ENCODE measurements at regions not wholly inside any gene's neighbourhood (a gene's known extent, or its start where the extent isn't known, plus 50 kb on each side); places are given as distances from the start of the nearest gene placed in this dataset.

GRCh38 chr5:162641142-162641813, 573.7 kb downstream of the GABRG2 start:
- Histone ChIP-seq H2BK120ac (ENCODE audit: insufficient read depth, low read length, poor library complexity) (no peak overlapping the region), H3K9me3 (ENCODE audit: insufficient read depth, low read depth, low read length) (no peaks in the 10 kb centered on the region), H4K91ac (ENCODE audit: low read depth, low read length) (no peak overlapping the region), H3K79me1 (ENCODE audit: low read length) (no peaks in the 10 kb centered on the region), H2AK5ac (ENCODE audit: low read length) (no peak overlapping the region), H3K4me1 (ENCODE audit: control insufficient read depth in 1 of 2, insufficient read depth in 2 of 2, low read length in 2 of 2) (no peaks in the 10 kb centered on the region), H3K79me2 (ENCODE audit: control insufficient read depth, insufficient read depth, low read length, poor library complexity) (no peaks in the 10 kb centered on the region), H4K12ac (ENCODE audit: low read depth, low read length) (no peak overlapping the region), H3K4ac (ENCODE audit: low read depth, low read length) (no peak overlapping the region), H3K23ac (ENCODE audit: low read length) (no peak overlapping the region), H3K27me3 (ENCODE audit: insufficient read depth, low read length) (no peaks in the 10 kb centered on the region), H3K18ac (ENCODE audit: low read length) (no peak overlapping the region), H2BK12ac (ENCODE audit: low read length) (no peak overlapping the region), H3K4me2 (ENCODE audit: low read length) (no peak overlapping the region), H4K8ac (ENCODE audit: low read depth, low read length) (no peak overlapping the region), H3K14ac (ENCODE audit: low read length) (no peak overlapping the region), H3K27ac (ENCODE audit: low read depth, low read length) (no peak overlapping the region), H3K9ac (ENCODE audit: low read length) (no peak overlapping the region), H3K36me3 (ENCODE audit: control insufficient read depth in 1 of 2, insufficient read depth in 2 of 2, low read length in 2 of 2) (no peaks in the 10 kb centered on the region), H2BK5ac (ENCODE audit: low read depth, low read length, poor library complexity) (no peak overlapping the region), H2AFZ (ENCODE audit: insufficient read depth, low read length, poor library complexity) (no peak overlapping the region), H3K4me3 (ENCODE audit: low read depth, low read length) (no peak overlapping the region)
- no CpG with 5 or more reads among the region's 4 CpGs for WGBS (ENCODE audit: extremely low coverage, insufficient coverage, insufficient read length)
- no peak for DNase-seq

GRCh38 chr5:162654661-162655405, 587.3 kb downstream of the GABRG2 start:
- no peaks in the 10 kb centered on the region for H3K27me3 ChIP-seq (ENCODE audit: insufficient read depth, low read length)
- WGBS (ENCODE audit: extremely low coverage, insufficient coverage, insufficient read length): no CpG with 5 or more reads among the region's 1 CpG

DNA sequence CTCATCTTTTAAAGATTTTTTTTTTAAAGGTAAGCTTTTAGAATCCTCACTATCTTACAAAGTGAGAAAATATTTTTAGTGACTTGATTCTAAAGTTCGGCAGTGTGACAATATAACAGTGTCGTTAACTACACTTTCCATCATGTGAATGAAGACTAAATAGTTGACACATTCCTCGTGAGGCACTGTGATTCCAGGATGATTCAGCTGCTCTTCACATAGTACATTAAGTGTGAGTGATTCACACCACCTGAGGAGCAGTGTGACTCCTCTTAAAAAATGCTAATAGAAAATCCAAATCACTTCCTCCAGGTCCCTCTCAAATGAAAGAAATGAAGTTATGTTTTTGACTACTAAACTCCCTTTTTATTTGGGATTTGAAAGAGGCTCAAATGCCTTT, 589.5 kb downstream of the GABRG2 start:
- no CpG with 5 or more reads among the region's 3 CpGs for WGBS (ENCODE audit: extremely low coverage, insufficient coverage, insufficient read length)
- no peaks in the 10 kb centered on the region for H3K4me1 ChIP-seq (ENCODE audit: control insufficient read depth in 1 of 2, insufficient read depth in 2 of 2, low read length in 2 of 2)
- H2BK5ac ChIP-seq (ENCODE audit: low read depth, low read length, poor library complexity): no peak overlapping the region
- no peaks in the 10 kb centered on the region for H3K79me1 ChIP-seq (ENCODE audit: low read length)
- DNase-seq: peak in 1 of 2 donors; percentile 26
- H3K18ac ChIP-seq (ENCODE audit: low read length): no peak overlapping the region
- no peak overlapping the region for H3K9ac ChIP-seq (ENCODE audit: low read length)
- H3K14ac ChIP-seq (ENCODE audit: low read length): no peak overlapping the region
- H4K91ac ChIP-seq (ENCODE audit: low read depth, low read length): no peak overlapping the region
- H3K4me3 ChIP-seq (ENCODE audit: low read depth, low read length): no peak overlapping the region
- H2BK12ac ChIP-seq (ENCODE audit: low read length): no peak overlapping the region
- no peak overlapping the region for H3K4me2 ChIP-seq (ENCODE audit: low read length)
- H4K12ac ChIP-seq (ENCODE audit: low read depth, low read length): no peak overlapping the region
- no peak overlapping the region for H2BK120ac ChIP-seq (ENCODE audit: insufficient read depth, low read length, poor library complexity)
- no peaks in the 10 kb centered on the region for H3K9me3 ChIP-seq (ENCODE audit: insufficient read depth, low read depth, low read length)
- no peak overlapping the region for H2AFZ ChIP-seq (ENCODE audit: insufficient read depth, low read length, poor library complexity)
- no peaks in the 10 kb centered on the region for H3K36me3 ChIP-seq (ENCODE audit: control insufficient read depth in 1 of 2, insufficient read depth in 2 of 2, low read length in 2 of 2)
- no peak overlapping the region for H4K8ac ChIP-seq (ENCODE audit: low read depth, low read length)
- H3K4ac ChIP-seq (ENCODE audit: low read depth, low read length): no peak overlapping the region
- no peaks in the 10 kb centered on the region for H3K27me3 ChIP-seq (ENCODE audit: insufficient read depth, low read length)
- H3K79me2 ChIP-seq (ENCODE audit: control insufficient read depth, insufficient read depth, low read length, poor library complexity): no peaks in the 10 kb centered on the region
- no peak overlapping the region for H3K27ac ChIP-seq (ENCODE audit: low read depth, low read length)
- H3K23ac ChIP-seq (ENCODE audit: low read length): no peak overlapping the region
- no peak overlapping the region for H2AK5ac ChIP-seq (ENCODE audit: low read length)

More at GRCh38 chr5:162654661-162655405, 587.3 kb downstream of the GABRG2 start:
- Histone ChIP-seq H3K9me3 (ENCODE audit: insufficient read depth, low read depth, low read length) (no peaks in the 10 kb centered on the region), H3K4ac (ENCODE audit: low read depth, low read length) (no peak overlapping the region), H3K79me2 (ENCODE audit: control insufficient read depth, insufficient read depth, low read length, poor library complexity) (no peaks in the 10 kb centered on the region), H3K4me2 (ENCODE audit: low read length) (no peak overlapping the region), H3K27ac (ENCODE audit: low read depth, low read length) (no peak overlapping the region), H3K18ac (ENCODE audit: low read length) (no peak overlapping the region), H3K79me1 (ENCODE audit: low read length) (no peaks in the 10 kb centered on the region), H3K36me3 (ENCODE audit: control insufficient read depth in 1 of 2, insufficient read depth in 2 of 2, low read length in 2 of 2) (no peaks in the 10 kb centered on the region), H2BK120ac (ENCODE audit: insufficient read depth, low read length, poor library complexity) (no peak overlapping the region), H2AK5ac (ENCODE audit: low read length) (no peak overlapping the region), H3K4me3 (ENCODE audit: low read depth, low read length) (no peak overlapping the region), H4K8ac (ENCODE audit: low read depth, low read length) (no peak overlapping the region), H3K23ac (ENCODE audit: low read length) (no peak overlapping the region), H4K91ac (ENCODE audit: low read depth, low read length) (no peak overlapping the region), H3K9ac (ENCODE audit: low read length) (no peak overlapping the region), H2AFZ (ENCODE audit: insufficient read depth, low read length, poor library complexity) (no peak overlapping the region), H3K14ac (ENCODE audit: low read length) (no peak overlapping the region), H2BK12ac (ENCODE audit: low read length) (no peak overlapping the region), H3K4me1 (ENCODE audit: control insufficient read depth in 1 of 2, insufficient read depth in 2 of 2, low read length in 2 of 2) (no peaks in the 10 kb centered on the region), H4K12ac (ENCODE audit: low read depth, low read length) (no peak overlapping the region), H2BK5ac (ENCODE audit: low read depth, low read length, poor library complexity) (no peak overlapping the region)
- DNase-seq: no peak

GRCh38 chr5:162664846-162665245, 597.3 kb downstream of the GABRG2 start:
- Histone ChIP-seq H3K36me3 (ENCODE audit: control insufficient read depth in 1 of 2, insufficient read depth in 2 of 2, low read length in 2 of 2) (no peaks in the 10 kb centered on the region), H3K79me2 (ENCODE audit: control insufficient read depth, insufficient read depth, low read length, poor library complexity) (no peaks in the 10 kb centered on the region), H3K9me3 (ENCODE audit: insufficient read depth, low read depth, low read length) (no peaks in the 10 kb centered on the region), H2AK5ac (ENCODE audit: low read length) (no peak overlapping the region), H3K27me3 (ENCODE audit: insufficient read depth, low read length) (no peaks in the 10 kb centered on the region), H2AFZ (ENCODE audit: insufficient read depth, low read length, poor library complexity) (no peak overlapping the region), H3K27ac (ENCODE audit: low read depth, low read length) (no peak overlapping the region), H3K79me1 (ENCODE audit: low read length) (no peaks in the 10 kb centered on the region), H2BK12ac (ENCODE audit: low read length) (no peak overlapping the region), H3K4ac (ENCODE audit: low read depth, low read length) (no peak overlapping the region), H4K12ac (ENCODE audit: low read depth, low read length) (no peak overlapping the region), H3K23ac (ENCODE audit: low read length) (no peak overlapping the region), H4K91ac (ENCODE audit: low read depth, low read length) (no peak overlapping the region), H3K9ac (ENCODE audit: low read length) (no peak overlapping the region), H3K4me2 (ENCODE audit: low read length) (no peak overlapping the region), H3K4me3 (ENCODE audit: low read depth, low read length) (no peak overlapping the region), H3K14ac (ENCODE audit: low read length) (no peak overlapping the region), H3K4me1 (ENCODE audit: control insufficient read depth in 1 of 2, insufficient read depth in 2 of 2, low read length in 2 of 2) (no peaks in the 10 kb centered on the region), H2BK120ac (ENCODE audit: insufficient read depth, low read length, poor library complexity) (no peak overlapping the region), H2BK5ac (ENCODE audit: low read depth, low read length, poor library complexity) (no peak overlapping the region), H3K18ac (ENCODE audit: low read length) (no peak overlapping the region), H4K8ac (ENCODE audit: low read depth, low read length) (no peak overlapping the region)
- no CpG with 5 or more reads among the region's 3 CpGs for WGBS (ENCODE audit: extremely low coverage, insufficient coverage, insufficient read length)
- no peak for DNase-seq
